HCT116 (cell line): ENCODE measurements at regions not wholly inside any gene's neighbourhood (a gene's known extent, or its start where the extent isn't known, plus 50 kb on each side); places are given as distances from the start of the nearest gene placed in this dataset.

Experiments
- ATAC-seq: fragments of 200-7000 bp; cut with Tn5 transposase; 2 replicates; pipeline ENCODE4 v1.9.1; 2020; ENCODE audit warnings: mild to moderate bottlenecking, moderate library complexity
- BruUV-seq: library from RNA; stranded (reverse); fragments of 400-500 nt; replicated peaks from 2 replicates; lab custom pipeline; 2021; lab: Mats Ljungman, UMichigan
- CTCF ChIA-PET: fragments of 300-600 bp; sonication (Branson Sonifier 250); formaldehyde crosslinking; loops from one replicate; lab custom pipeline; 2021; ENCODE audit warnings: antibody characterized with exemption; lab: Charles Lee
- POLR2A ChIA-PET: fragments of 300-600, 350-600 bp; sonication (Branson Sonifier 250); formaldehyde crosslinking; loops from one replicate; lab custom pipeline; 2021; ENCODE audit warnings: antibody characterized with exemption; lab: Charles Lee
- RAD21 ChIA-PET, 2 experiments: fragments of 300-600 bp; sonication (Branson Sonifier 250); formaldehyde crosslinking; loops; one replicate each; lab custom pipeline; 2023; ENCODE audit warnings: low total read pairs in 2 of 2; ENCODE audit not compliant: uncharacterized antibody in 2 of 2, unreplicated experiment in 2 of 2, low non-redundant PET in 1 of 2; lab: Charles Lee
- DNase-seq: peaks from one replicate; pipeline ENCODE4 v3.0.0-alpha.2; 2010; ENCODE audit warnings: low read depth, low spot score
- H2AFZ ChIP-seq: fragments of 200-600 bp; shearing (Covaris generic), sonication (generic); 2 replicates; pipeline ENCODE4 v1.6.1; 2017; ENCODE audit warnings: low read depth, mixed run types, mixed read lengths, antibody characterized with exemption, low read length; ENCODE audit not compliant: poor library complexity, severe bottlenecking
- H3K27ac ChIP-seq: 2 replicates; pipeline ENCODE4 v1.5.1; 2012; ENCODE audit warnings: low read depth, low read length
- H3K27me3 ChIP-seq: fragments of 200-600 bp; sonication (generic); 2 replicates; pipeline ENCODE4 v1.6.1; 2016; ENCODE audit warnings: mixed run types, low read length, mixed read lengths; ENCODE audit not compliant: insufficient read depth
- H3K36me3 ChIP-seq, 2 experiments: fragments of 200-500 bp in 1 of 2; fragments of 200-600 bp in 1 of 2; sonication (Bioruptor generic) in 1 of 2; sonication (generic) in 1 of 2; 2 replicates each; pipeline versions ENCODE4 v1.5.1 to v1.6.1; 2014 to 2016; ENCODE audit warnings: low read length in 2 of 2, inconsistent platforms in 1 of 2, mixed read lengths in 1 of 2, mixed run types in 1 of 2; ENCODE audit not compliant: insufficient read depth in 2 of 2, control insufficient read depth in 1 of 2
- H3K4me1 ChIP-seq, 2 experiments: fragments of 200-600 bp in 1 of 2; sonication (generic) in 1 of 2; 2 replicates each; pipeline versions ENCODE4 v1.5.1 to v1.6.1; 2012 to 2017; ENCODE audit warnings: low read length in 2 of 2, inconsistent platforms in 1 of 2, mild to moderate bottlenecking in 1 of 2, mixed read lengths in 1 of 2, mixed run types in 1 of 2, moderate library complexity in 1 of 2; ENCODE audit not compliant: insufficient read depth in 2 of 2, control insufficient read depth in 1 of 2
- H3K4me2 ChIP-seq: fragments of 200-600 bp; sonication (generic); 2 replicates; pipeline ENCODE4 v1.6.1; 2017; ENCODE audit warnings: mixed run types, low read length, mixed read lengths
- H3K4me3 ChIP-seq, 2 experiments: fragments of 200-600 bp in 1 of 2; sonication (generic) in 1 of 2; replicated peaks in 1 of 2; 2 replicates each; pipeline ENCODE4 v1.5.1; 2011 to 2016; ENCODE audit warnings: low read length in 2 of 2, control low read depth in 1 of 2, low read depth in 1 of 2, mild to moderate bottlenecking in 1 of 2, mixed read lengths in 1 of 2, mixed run types in 1 of 2
- H3K79me2 ChIP-seq: fragments of 200-600 bp; sonication (generic); 2 replicates; pipeline ENCODE4 v1.6.1; 2017; ENCODE audit warnings: mild to moderate bottlenecking, mixed run types, low read length, moderate library complexity, mixed read lengths; ENCODE audit not compliant: insufficient read depth
- H3K9ac ChIP-seq: fragments of 200-600 bp; sonication (generic); 2 replicates; pipeline ENCODE4 v1.6.1; 2016; ENCODE audit warnings: low read length, mixed read lengths
- H3K9me2 ChIP-seq: fragments of 200-600 bp; sonication (generic), shearing (Covaris generic); 2 replicates; pipeline ENCODE4 v1.6.1; 2017; ENCODE audit warnings: mixed run types, mild to moderate bottlenecking, moderate library complexity; ENCODE audit not compliant: insufficient read depth
- H3K9me3 ChIP-seq, 2 experiments: fragments of 200-500 bp in 1 of 2; fragments of 200-600 bp in 1 of 2; sonication (Bioruptor generic) in 1 of 2; sonication (generic) in 1 of 2; 2 replicates each; pipeline ENCODE4 v1.6.1; 2014 to 2017; ENCODE audit warnings: low read length in 2 of 2, mixed read lengths in 2 of 2, inconsistent platforms in 1 of 2, low read depth in 1 of 2, mild to moderate bottlenecking in 1 of 2, mixed run types in 1 of 2, moderate library complexity in 1 of 2; ENCODE audit not compliant: control insufficient read depth in 1 of 2, insufficient read depth in 1 of 2
- H4K20me1 ChIP-seq: fragments of 200-600 bp; sonication (generic), shearing (Covaris generic); 2 replicates; pipeline ENCODE4 v1.6.1; 2017; ENCODE audit warnings: mixed run types, mild to moderate bottlenecking, moderate library complexity; ENCODE audit not compliant: insufficient read depth
- CBX3 ChIP-seq: IDR thresholded peaks from 2 replicates; pipeline ENCODE4 v1.6.1; 2012; ENCODE audit warnings: low read depth
- EGR1 ChIP-seq: IDR thresholded peaks from 2 replicates; pipeline ENCODE4 v1.6.1; 2012; ENCODE audit warnings: low read depth
- ELF1 ChIP-seq: IDR thresholded peaks from 2 replicates; pipeline ENCODE4 v1.6.1; 2012; ENCODE audit warnings: low read depth, borderline replicate concordance
- EZH2 ChIP-seq: fragments of 200-600 bp; sonication (generic); IDR thresholded peaks from 2 replicates; pipeline ENCODE4 v1.6.1; 2017; ENCODE audit warnings: antibody characterized with exemption, mixed run types
- EZH2phosphoT487 ChIP-seq: fragments of 200-600 bp; IDR thresholded peaks from 2 replicates; pipeline ENCODE4 v1.6.1; 2018; ENCODE audit warnings: antibody characterized with exemption, borderline replicate concordance
- FOSL1 ChIP-seq: IDR thresholded peaks from 2 replicates; pipeline ENCODE4 v1.6.1; 2012; ENCODE audit warnings: low read depth
- JUND ChIP-seq: IDR thresholded peaks from 2 replicates; pipeline ENCODE4 v1.6.1; 2012
- SIN3A ChIP-seq: IDR thresholded peaks from 2 replicates; pipeline ENCODE4 v1.6.1; 2012; ENCODE audit warnings: low read depth
- TCF7L2 ChIP-seq: IDR thresholded peaks from 2 replicates; pipeline ENCODE4 v1.7.0; 2011; ENCODE audit warnings: borderline replicate concordance, inconsistent platforms; ENCODE audit not compliant: insufficient read depth, insufficient read length; ENCODE audit errors: extremely low read depth
- ZNF274 ChIP-seq: fragments of 200-500 bp; sonication (Bioruptor generic); IDR thresholded peaks from 2 replicates; pipeline ENCODE4 v1.6.1; 2014; ENCODE audit warnings: mild to moderate bottlenecking, low read depth, low read length, inconsistent platforms
- intact Hi-C: fragments of 100-400 bp; cut with micrococcal nuclease; formaldehyde crosslinking; loops from 2 replicates; pipeline ENCODE4 v1.10.0; 2022
- TF ChIP-seq, protein P1 (sequence below): IDR thresholded peaks from 2 replicates; pipeline ENCODE4 v1.6.1; 2011; ENCODE audit warnings: mild to moderate bottlenecking, low read length, moderate library complexity; ENCODE audit not compliant: insufficient replicate concordance; ENCODE audit errors: extremely low read depth
- TF ChIP-seq, protein P2 (sequence below): IDR thresholded peaks from 2 replicates; pipeline ENCODE4 v1.6.1; 2012; ENCODE audit warnings: low read depth
- TF ChIP-seq, protein P3 (sequence below): IDR thresholded peaks from 2 replicates; pipeline ENCODE4 v1.6.1; 2012

DNA sequence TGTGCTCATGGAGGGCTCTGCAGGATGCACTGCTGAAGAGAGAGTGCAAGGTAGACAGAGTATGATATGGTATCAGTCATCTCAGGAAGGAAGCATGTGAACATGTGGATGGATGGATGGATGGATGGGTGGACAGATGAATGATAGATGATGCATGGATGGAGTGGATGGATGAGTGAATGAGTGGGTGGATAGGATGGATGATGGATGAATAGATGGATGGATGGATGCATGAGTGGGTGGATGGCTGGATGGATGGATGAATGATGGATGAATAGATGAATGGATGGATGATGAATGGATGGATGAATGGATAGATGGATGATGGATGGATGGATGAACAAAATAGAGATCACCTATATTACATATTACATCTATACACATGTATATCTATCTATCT, 341.3 kb downstream of the DRD1 start:
- Histone ChIP-seq H3K36me3 (no peaks in the 10 kb centered on the region), H3K4me1 (no peaks in the 10 kb centered on the region), H3K9me2 (0 out of 2 replicates have a peak, but pooled peaks cover 3% of the 10 kb centered on the region), H3K4me2 (no peak overlapping the region)
- POLR2A ChIA-PET, result no interaction called here
- no peak for DNase-seq
- CTCF ChIA-PET, result no interaction called here
- intact Hi-C loops, result no loop called here
- no peak for TF ChIP-seq ZNF274
- TF ChIP-seq ELF1, result no peak
- TF ChIP-seq TCF7L2, result no peak
- TF ChIP-seq CBX3, result no peak
- TF ChIP-seq, protein P1, sequence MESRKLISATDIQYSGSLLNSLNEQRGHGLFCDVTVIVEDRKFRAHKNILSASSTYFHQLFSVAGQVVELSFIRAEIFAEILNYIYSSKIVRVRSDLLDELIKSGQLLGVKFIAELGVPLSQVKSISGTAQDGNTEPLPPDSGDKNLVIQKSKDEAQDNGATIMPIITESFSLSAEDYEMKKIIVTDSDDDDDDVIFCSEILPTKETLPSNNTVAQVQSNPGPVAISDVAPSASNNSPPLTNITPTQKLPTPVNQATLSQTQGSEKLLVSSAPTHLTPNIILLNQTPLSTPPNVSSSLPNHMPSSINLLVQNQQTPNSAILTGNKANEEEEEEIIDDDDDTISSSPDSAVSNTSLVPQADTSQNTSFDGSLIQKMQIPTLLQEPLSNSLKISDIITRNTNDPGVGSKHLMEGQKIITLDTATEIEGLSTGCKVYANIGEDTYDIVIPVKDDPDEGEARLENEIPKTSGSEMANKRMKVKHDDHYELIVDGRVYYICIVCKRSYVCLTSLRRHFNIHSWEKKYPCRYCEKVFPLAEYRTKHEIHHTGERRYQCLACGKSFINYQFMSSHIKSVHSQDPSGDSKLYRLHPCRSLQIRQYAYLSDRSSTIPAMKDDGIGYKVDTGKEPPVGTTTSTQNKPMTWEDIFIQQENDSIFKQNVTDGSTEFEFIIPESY, result no peak
- TF ChIP-seq, protein P2, sequence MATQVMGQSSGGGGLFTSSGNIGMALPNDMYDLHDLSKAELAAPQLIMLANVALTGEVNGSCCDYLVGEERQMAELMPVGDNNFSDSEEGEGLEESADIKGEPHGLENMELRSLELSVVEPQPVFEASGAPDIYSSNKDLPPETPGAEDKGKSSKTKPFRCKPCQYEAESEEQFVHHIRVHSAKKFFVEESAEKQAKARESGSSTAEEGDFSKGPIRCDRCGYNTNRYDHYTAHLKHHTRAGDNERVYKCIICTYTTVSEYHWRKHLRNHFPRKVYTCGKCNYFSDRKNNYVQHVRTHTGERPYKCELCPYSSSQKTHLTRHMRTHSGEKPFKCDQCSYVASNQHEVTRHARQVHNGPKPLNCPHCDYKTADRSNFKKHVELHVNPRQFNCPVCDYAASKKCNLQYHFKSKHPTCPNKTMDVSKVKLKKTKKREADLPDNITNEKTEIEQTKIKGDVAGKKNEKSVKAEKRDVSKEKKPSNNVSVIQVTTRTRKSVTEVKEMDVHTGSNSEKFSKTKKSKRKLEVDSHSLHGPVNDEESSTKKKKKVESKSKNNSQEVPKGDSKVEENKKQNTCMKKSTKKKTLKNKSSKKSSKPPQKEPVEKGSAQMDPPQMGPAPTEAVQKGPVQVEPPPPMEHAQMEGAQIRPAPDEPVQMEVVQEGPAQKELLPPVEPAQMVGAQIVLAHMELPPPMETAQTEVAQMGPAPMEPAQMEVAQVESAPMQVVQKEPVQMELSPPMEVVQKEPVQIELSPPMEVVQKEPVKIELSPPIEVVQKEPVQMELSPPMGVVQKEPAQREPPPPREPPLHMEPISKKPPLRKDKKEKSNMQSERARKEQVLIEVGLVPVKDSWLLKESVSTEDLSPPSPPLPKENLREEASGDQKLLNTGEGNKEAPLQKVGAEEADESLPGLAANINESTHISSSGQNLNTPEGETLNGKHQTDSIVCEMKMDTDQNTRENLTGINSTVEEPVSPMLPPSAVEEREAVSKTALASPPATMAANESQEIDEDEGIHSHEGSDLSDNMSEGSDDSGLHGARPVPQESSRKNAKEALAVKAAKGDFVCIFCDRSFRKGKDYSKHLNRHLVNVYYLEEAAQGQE, result no peak
- no peak for TF ChIP-seq EZH2phosphoT487
- no peak for TF ChIP-seq FOSL1
- TF ChIP-seq, protein P3, sequence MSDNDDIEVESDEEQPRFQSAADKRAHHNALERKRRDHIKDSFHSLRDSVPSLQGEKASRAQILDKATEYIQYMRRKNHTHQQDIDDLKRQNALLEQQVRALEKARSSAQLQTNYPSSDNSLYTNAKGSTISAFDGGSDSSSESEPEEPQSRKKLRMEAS, result no peak
- no peak for TF ChIP-seq JUND
- TF ChIP-seq SIN3A, result no peak
- no peak for TF ChIP-seq EGR1
- no peak for TF ChIP-seq EZH2
- TF ChIP-seq, all 23 proteins: peak for 0
- H3K27ac ChIP-seq, result no peak overlapping the region
- no TSS peak for BruUV-seq
- no peaks in the 10 kb centered on the region for H4K20me1 ChIP-seq
- no peaks in the 10 kb centered on the region for H3K27me3 ChIP-seq
- RAD21 ChIA-PET, result no interaction called here
- H3K9ac ChIP-seq, result no peak overlapping the region
- ATAC-seq, result no peak
- no peak overlapping the region for H3K4me3 ChIP-seq
- H2AFZ ChIP-seq, result no peak overlapping the region
- H3K9me3 ChIP-seq, result no peaks in the 10 kb centered on the region
- no peaks in the 10 kb centered on the region for H3K79me2 ChIP-seq
